ENCODE measurements at regions not wholly inside any gene's neighbourhood (a gene's known extent, or its start where the extent isn't known, plus 50 kb on each side); places are given as distances from the start of the nearest gene placed in this dataset.

DNA sequence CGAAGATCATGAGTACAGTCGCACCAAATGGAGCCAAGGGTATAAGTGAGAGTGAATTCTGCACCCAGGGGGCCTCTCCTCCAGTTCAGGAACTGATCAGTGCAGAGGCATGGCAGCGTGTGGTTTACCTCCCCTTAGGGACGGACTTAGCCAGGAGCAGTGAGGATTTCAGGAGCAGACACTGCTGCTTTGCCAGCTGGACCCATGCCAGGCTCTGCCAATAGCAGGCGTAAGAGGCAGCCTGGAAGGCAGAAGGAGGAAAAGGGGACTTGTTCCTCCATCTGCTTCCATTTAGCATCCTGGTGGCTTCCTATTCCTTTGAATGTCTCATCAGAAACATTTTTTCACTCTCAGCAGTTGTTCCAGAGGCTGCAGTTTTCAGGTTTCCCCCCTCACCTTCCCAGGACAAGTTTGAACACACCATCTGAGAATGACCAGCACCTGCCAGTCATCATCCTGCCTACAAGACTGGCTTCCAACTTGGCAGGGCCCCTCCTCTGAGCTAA is 137.0 kb upstream of the LMNTD1 start:
- Histone ChIP-seq H4K20me1 (ENCODE audit: insufficient read depth, low read length) (no peaks in the 10 kb centered on the region), H3K27me3 (ENCODE audit: insufficient read depth, low read length, poor library complexity) (no peaks in the 10 kb centered on the region), H3K4me1 (ENCODE audit: insufficient read depth, low read length) (no peaks in the 10 kb centered on the region), H2AFZ (ENCODE audit: low read depth, low read length) (no peak overlapping the region), H3K79me2 (ENCODE audit: insufficient read depth, low read length) (no peaks in the 10 kb centered on the region), H3K27ac (ENCODE audit: low read length) (no peak overlapping the region), H3K36me3 (ENCODE audit: insufficient read depth, low read length) (no peaks in the 10 kb centered on the region), H3K4me3 (ENCODE audit: low read depth in 1 of 2, low read length in 2 of 2) (no peak overlapping the region), H3K9ac (ENCODE audit: low read depth, low read length) (no peak overlapping the region), H3K4me2 (ENCODE audit: insufficient read depth, low read length) (no peak overlapping the region), H3K9me3 (ENCODE audit: insufficient read depth, low read length, severe bottlenecking) (no peaks in the 10 kb centered on the region)
- TF ChIP-seq, protein P1, sequence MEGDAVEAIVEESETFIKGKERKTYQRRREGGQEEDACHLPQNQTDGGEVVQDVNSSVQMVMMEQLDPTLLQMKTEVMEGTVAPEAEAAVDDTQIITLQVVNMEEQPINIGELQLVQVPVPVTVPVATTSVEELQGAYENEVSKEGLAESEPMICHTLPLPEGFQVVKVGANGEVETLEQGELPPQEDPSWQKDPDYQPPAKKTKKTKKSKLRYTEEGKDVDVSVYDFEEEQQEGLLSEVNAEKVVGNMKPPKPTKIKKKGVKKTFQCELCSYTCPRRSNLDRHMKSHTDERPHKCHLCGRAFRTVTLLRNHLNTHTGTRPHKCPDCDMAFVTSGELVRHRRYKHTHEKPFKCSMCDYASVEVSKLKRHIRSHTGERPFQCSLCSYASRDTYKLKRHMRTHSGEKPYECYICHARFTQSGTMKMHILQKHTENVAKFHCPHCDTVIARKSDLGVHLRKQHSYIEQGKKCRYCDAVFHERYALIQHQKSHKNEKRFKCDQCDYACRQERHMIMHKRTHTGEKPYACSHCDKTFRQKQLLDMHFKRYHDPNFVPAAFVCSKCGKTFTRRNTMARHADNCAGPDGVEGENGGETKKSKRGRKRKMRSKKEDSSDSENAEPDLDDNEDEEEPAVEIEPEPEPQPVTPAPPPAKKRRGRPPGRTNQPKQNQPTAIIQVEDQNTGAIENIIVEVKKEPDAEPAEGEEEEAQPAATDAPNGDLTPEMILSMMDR (IDR thresholded peaks at IDR 0.05; ENCODE audit: borderline replicate concordance, extremely low read depth, low read length, poor library complexity, severe bottlenecking) = no peak
- TF ChIP-seq EZH2 (IDR thresholded peaks at IDR 0.05; ENCODE audit: borderline replicate concordance, low read depth, low read length, severe bottlenecking) = no peak
- DNase-seq = no peak
- no peak for ATAC-seq (ENCODE audit: insufficient read depth, low read depth)

DNA sequence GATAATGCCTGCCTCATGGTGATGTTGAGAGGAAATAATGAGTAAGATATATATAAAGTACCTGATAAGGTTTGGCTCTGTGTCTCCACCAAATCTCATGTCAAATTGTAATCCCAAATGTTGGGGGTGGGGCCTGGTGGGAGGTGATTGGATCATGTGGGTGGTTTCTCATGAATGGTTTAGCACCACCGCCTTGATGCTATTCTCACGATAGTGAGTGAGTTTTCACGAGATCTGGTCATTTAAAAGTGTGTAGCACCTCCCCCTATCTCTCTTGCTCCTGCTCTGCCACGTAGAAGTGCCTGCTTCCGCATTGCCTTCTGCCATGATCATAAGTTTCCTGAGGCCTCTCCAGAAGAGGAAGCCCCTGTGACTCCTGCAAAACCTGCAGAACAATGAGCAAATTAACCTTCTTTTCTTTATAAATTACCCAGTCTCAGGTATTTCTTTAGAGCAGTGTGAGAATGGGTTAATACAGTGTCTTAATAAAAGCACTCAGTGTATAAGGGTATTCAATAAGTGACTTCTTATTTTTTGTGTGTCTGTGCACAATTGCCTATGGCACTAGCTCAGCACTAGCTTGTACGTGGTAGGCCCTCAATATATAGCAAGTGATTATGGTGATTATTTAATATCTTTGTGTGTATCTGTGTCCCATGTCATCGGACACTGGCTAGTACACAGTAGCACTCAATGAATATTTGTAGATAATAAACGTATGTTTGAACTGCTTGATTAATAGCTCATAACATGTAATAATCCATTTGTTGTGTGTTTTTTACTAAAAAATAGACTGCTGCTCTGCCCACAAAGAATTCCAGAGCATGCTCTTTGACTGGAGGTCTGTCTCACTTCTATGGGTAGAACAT is 138.1 kb upstream of the LMNTD1 start:
- ATAC-seq (ENCODE audit: insufficient read depth, low read depth) (no peak), DNase-seq (no peak)
- H3K36me3 ChIP-seq (ENCODE audit: insufficient read depth, low read length) = no peaks in the 10 kb centered on the region
- H4K20me1 ChIP-seq (ENCODE audit: insufficient read depth, low read length) = no peaks in the 10 kb centered on the region
- no peaks in the 10 kb centered on the region for H3K27me3 ChIP-seq (ENCODE audit: insufficient read depth, low read length, poor library complexity)
- no peak overlapping the region for H3K4me3 ChIP-seq (ENCODE audit: low read depth in 1 of 2, low read length in 2 of 2)
- H3K4me1 ChIP-seq (ENCODE audit: insufficient read depth, low read length) = no peaks in the 10 kb centered on the region
- no peak overlapping the region for H2AFZ ChIP-seq (ENCODE audit: low read depth, low read length)
- TF ChIP-seq, protein P1 (IDR thresholded peaks at IDR 0.05; ENCODE audit: borderline replicate concordance, extremely low read depth, low read length, poor library complexity, severe bottlenecking) = no peak
- TF ChIP-seq EZH2 (IDR thresholded peaks at IDR 0.05; ENCODE audit: borderline replicate concordance, low read depth, low read length, severe bottlenecking) = no peak
- no peaks in the 10 kb centered on the region for H3K9me3 ChIP-seq (ENCODE audit: insufficient read depth, low read length, severe bottlenecking)
- no peak overlapping the region for H3K4me2 ChIP-seq (ENCODE audit: insufficient read depth, low read length)
- no peaks in the 10 kb centered on the region for H3K79me2 ChIP-seq (ENCODE audit: insufficient read depth, low read length)
- no peak overlapping the region for H3K9ac ChIP-seq (ENCODE audit: low read depth, low read length)
- no peak overlapping the region for H3K27ac ChIP-seq (ENCODE audit: low read length)

GRCh38 chr12:25691865-25692114 is 138.7 kb upstream of the LMNTD1 start:
- Histone ChIP-seq H3K4me3 (ENCODE audit: low read depth in 1 of 2, low read length in 2 of 2) (no peak overlapping the region), H3K27me3 (ENCODE audit: insufficient read depth, low read length, poor library complexity) (no peaks in the 10 kb centered on the region), H3K9ac (ENCODE audit: low read depth, low read length) (no peak overlapping the region), H3K79me2 (ENCODE audit: insufficient read depth, low read length) (no peaks in the 10 kb centered on the region), H3K36me3 (ENCODE audit: insufficient read depth, low read length) (no peaks in the 10 kb centered on the region), H2AFZ (ENCODE audit: low read depth, low read length) (no peak overlapping the region), H3K9me3 (ENCODE audit: insufficient read depth, low read length, severe bottlenecking) (no peaks in the 10 kb centered on the region), H3K4me1 (ENCODE audit: insufficient read depth, low read length) (no peaks in the 10 kb centered on the region), H3K27ac (ENCODE audit: low read length) (no peak overlapping the region), H4K20me1 (ENCODE audit: insufficient read depth, low read length) (no peaks in the 10 kb centered on the region), H3K4me2 (ENCODE audit: insufficient read depth, low read length) (no peak overlapping the region)
- DNase-seq (no peak), ATAC-seq (ENCODE audit: insufficient read depth, low read depth) (no peak)
- TF ChIP-seq, protein P1 (IDR thresholded peaks at IDR 0.05; ENCODE audit: borderline replicate concordance, extremely low read depth, low read length, poor library complexity, severe bottlenecking) = no peak

Data from DND-41 (cell line).